ENCODE measurements at regions not wholly inside any gene's neighbourhood (a gene's known extent, or its start where the extent isn't known, plus 50 kb on each side); places are given as distances from the start of the nearest gene placed in this dataset.

DNA sequence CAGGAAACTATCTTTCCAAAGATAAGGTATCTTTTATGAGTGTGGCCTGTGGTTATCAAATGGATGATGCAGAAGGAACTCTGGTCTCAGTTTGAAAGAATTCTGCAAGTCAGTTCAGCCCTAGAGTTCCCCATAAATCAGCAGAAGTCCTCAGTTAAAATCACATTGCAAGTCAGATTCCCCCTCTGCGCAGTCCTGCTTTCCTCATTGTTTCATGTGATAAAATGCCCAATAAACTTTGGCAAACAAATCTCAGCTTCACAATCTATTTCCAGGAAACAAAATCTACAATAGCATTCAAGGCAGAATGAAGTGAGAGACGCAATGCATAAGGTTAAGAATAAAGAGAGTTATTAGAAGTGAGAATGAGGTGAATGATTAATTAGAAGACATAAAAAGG, 216.3 kb upstream of the KLHL1 start:
- TF ChIP-seq CTCF (IDR thresholded peaks at IDR 0.05) (no peak), POLR2A (IDR thresholded peaks at IDR 0.05) (no peak), POLR2AphosphoS5 (IDR thresholded peaks at IDR 0.05; ENCODE audit: insufficient read depth in 1 of 2, low read depth in 1 of 2) (no peak)
